ENCODE measurements at regions not wholly inside any gene's neighbourhood (a gene's known extent, or its start where the extent isn't known, plus 50 kb on each side); places are given as distances from the start of the nearest gene placed in this dataset.
A peak's percentile ranks its signal among the peaks of the same experiment; 100 is the strongest.

GRCh38 chr4:176979416-176979815 is 186.7 kb upstream of the VEGFC start:
- DNase-seq (ENCODE audit: low spot score): no peak

- no peak for DNase-seq (ENCODE audit: low spot score)
These were observed 188.4 kb upstream of the VEGFC start for GRCh38 chr4:176981074-176981473.

GRCh38 chr4:176981551-176981950 is 188.8 kb upstream of the VEGFC start:
- no peak for DNase-seq (ENCODE audit: low spot score)

GRCh38 chr4:176988226-176988625 is 195.5 kb upstream of the VEGFC start:
- peak; percentile 87 for DNase-seq (ENCODE audit: low spot score)

- no peak for DNase-seq (ENCODE audit: low spot score)
These were observed 196.5 kb upstream of the VEGFC start for GRCh38 chr4:176989186-176989585.

GRCh38 chr4:176999935-177000543 is 207.3 kb upstream of the VEGFC start:
- peak; percentile 34 for DNase-seq (ENCODE audit: low spot score)

GRCh38 chr4:177001271-177002175 is 208.8 kb upstream of the VEGFC start:
- DNase-seq (ENCODE audit: low spot score): no peak

GRCh38 chr4:177005674-177006230 is 213.0 kb upstream of the VEGFC start:
- DNase-seq (ENCODE audit: low spot score): peak; percentile 82

- no peak for DNase-seq (ENCODE audit: low spot score)
These were observed 213.6 kb upstream of the VEGFC start for GRCh38 chr4:177006331-177006730.

GRCh38 chr4:177008071-177008835 is 215.5 kb upstream of the VEGFC start:
- DNase-seq (ENCODE audit: low spot score): no peak

- no peak for DNase-seq (ENCODE audit: low spot score)
These were observed 216.2 kb upstream of the VEGFC start for GRCh38 chr4:177008836-177009501.

GRCh38 chr4:177010418-177010817 is 217.7 kb upstream of the VEGFC start:
- DNase-seq (ENCODE audit: low spot score): no peak

- DNase-seq (ENCODE audit: low spot score): no peak
These were observed 220.3 kb upstream of the VEGFC start for GRCh38 chr4:177012918-177013545.

GRCh38 chr4:177016541-177017141 is 223.9 kb upstream of the VEGFC start:
- no peak for DNase-seq (ENCODE audit: low spot score)

GRCh38 chr4:177023951-177024350 is 231.2 kb upstream of the VEGFC start:
- no peak for DNase-seq (ENCODE audit: low spot score)

- DNase-seq (ENCODE audit: low spot score): no peak
These were observed 239.6 kb upstream of the VEGFC start for GRCh38 chr4:177032341-177032740.

GRCh38 chr4:177033135-177033534 is 240.4 kb upstream of the VEGFC start:
- no peak for DNase-seq (ENCODE audit: low spot score)

- no peak for DNase-seq (ENCODE audit: low spot score)
These were observed 240.9 kb upstream of the VEGFC start for GRCh38 chr4:177033632-177034031.

- no peak for DNase-seq (ENCODE audit: low spot score)
These were observed 248.6 kb upstream of the VEGFC start for GRCh38 chr4:177041356-177041755.

- peak; percentile 76 for DNase-seq (ENCODE audit: low spot score)
These were observed 254.5 kb upstream of the VEGFC start for GRCh38 chr4:177047070-177047850.

Data from H4 (cell line).